H1 (cell line): ENCODE measurements at regions not wholly inside any gene's neighbourhood (a gene's known extent, or its start where the extent isn't known, plus 50 kb on each side); places are given as distances from the start of the nearest gene placed in this dataset.

Source experiments
- CTCF ChIA-PET: fragments of 300-600 bp; sonication (Branson Sonifier 250); formaldehyde crosslinking; loops from one replicate; lab custom pipeline; 2021; ENCODE audit not compliant: partially characterized antibody; lab: Charles Lee
- POLR2A ChIA-PET: fragments of 300-600 bp; sonication (Branson Sonifier 250); formaldehyde crosslinking; loops from one replicate; lab custom pipeline; 2021; ENCODE audit warnings: inconsistent platforms; ENCODE audit not compliant: partially characterized antibody; lab: Charles Lee
- DNase-seq, 2 experiments: peaks; one replicate each; pipeline versions ENCODE4 v3.0.0 to v3.0.0-alpha.2; 2010 to 2022; ENCODE audit warnings: low spot score in 2 of 2, low read depth in 1 of 2, mixed read lengths in 1 of 2
- FAIRE-seq: peaks from 2 replicates; lab custom pipeline; 2011; peaks lifted over from hg19 to GRCh38; lab: Jason Lieb, UNC
- H2AFZ ChIP-seq: 2 replicates; pipeline ENCODE4 v1.8.1; 2012; ENCODE audit warnings: low read length, inconsistent platforms
- H2AK5ac ChIP-seq: 2 replicates; pipeline ENCODE4 v1.6.1; 2013; ENCODE audit warnings: low read depth, low read length
- H2BK120ac ChIP-seq: replicated peaks from 2 replicates; pipeline ENCODE3; 2013; ENCODE audit warnings: low read depth, low read length, inconsistent platforms
- H2BK12ac ChIP-seq: 2 replicates; pipeline ENCODE4 v1.6.1; 2013; ENCODE audit warnings: low read depth, low read length
- H2BK15ac ChIP-seq: 2 replicates; pipeline ENCODE4 v1.6.1; 2013; ENCODE audit warnings: low read length
- H2BK20ac ChIP-seq: 2 replicates; pipeline ENCODE4 v1.6.1; 2013; ENCODE audit warnings: low read length
- H2BK5ac ChIP-seq: 2 replicates; pipeline ENCODE4 v1.6.1; 2013; ENCODE audit warnings: low read depth, low read length
- H3K14ac ChIP-seq: 2 replicates; pipeline ENCODE4 v1.6.1; 2013; ENCODE audit warnings: inconsistent platforms; ENCODE audit not compliant: insufficient read length
- H3K18ac ChIP-seq: 2 replicates; pipeline ENCODE4 v1.6.1; 2013; ENCODE audit warnings: low read length; ENCODE audit errors: extremely low read depth
- H3K23ac ChIP-seq: 2 replicates; pipeline ENCODE4 v1.6.1; 2013; ENCODE audit warnings: inconsistent platforms; ENCODE audit not compliant: insufficient read length
- H3K23me2 ChIP-seq: 2 replicates; pipeline ENCODE4 v1.6.1; 2013; ENCODE audit warnings: low read depth, low read length
- H3K27ac ChIP-seq: 2 replicates; pipeline ENCODE4 v1.6.1; 2011; ENCODE audit warnings: low read depth, low read length, inconsistent platforms
- H3K27me3 ChIP-seq, 4 experiments: replicated peaks in 1 of 4; 1 replicate in 1 of 4; 2 replicates in 3 of 4; pipeline versions ENCODE4 v1.6.1 to v1.8.1; 2011 to 2013; ENCODE audit warnings: low read length in 3 of 4, mild to moderate bottlenecking in 3 of 4, inconsistent platforms in 2 of 4, mixed read lengths in 2 of 4, moderate library complexity in 1 of 4; ENCODE audit not compliant: control insufficient read depth in 3 of 4, insufficient read depth in 3 of 4; ENCODE audit errors: extremely low read depth in 1 of 4
- H3K36me3 ChIP-seq, 4 experiments: 2 replicates each; pipeline versions ENCODE4 v1.6.1 to v1.8.1; 2011 to 2013; ENCODE audit warnings: mild to moderate bottlenecking in 4 of 4, low read length in 3 of 4, moderate library complexity in 2 of 4, control low read depth in 1 of 4, inconsistent platforms in 1 of 4; ENCODE audit not compliant: insufficient read depth in 4 of 4, control insufficient read depth in 2 of 4
- H3K4ac ChIP-seq: replicated peaks from 2 replicates; pipeline ENCODE3; 2013; ENCODE audit warnings: low read length, low read depth, mixed read lengths, inconsistent platforms; ENCODE audit not compliant: insufficient read length
- H3K4me1 ChIP-seq, 4 experiments: replicated peaks in 1 of 4; 1 replicate in 1 of 4; 2 replicates in 3 of 4; pipeline versions ENCODE4 v1.6.1 to v1.8.1; 2011 to 2013; ENCODE audit warnings: low read length in 3 of 4, inconsistent platforms in 2 of 4, mixed read lengths in 1 of 4; ENCODE audit not compliant: insufficient read depth in 4 of 4, control insufficient read depth in 3 of 4
- H3K4me2 ChIP-seq, 2 experiments: 2 replicates each; pipeline versions ENCODE4 v1.6.1 to v1.8.1; 2011 to 2013; ENCODE audit warnings: low read depth in 2 of 2, low read length in 2 of 2, control low read depth in 1 of 2, inconsistent platforms in 1 of 2, mild to moderate bottlenecking in 1 of 2; ENCODE audit not compliant: insufficient read depth in 1 of 2
- H3K4me3 ChIP-seq, 4 experiments: fragments of 200-600, 300-600 bp in 1 of 4; sonication (generic), shearing (Covaris generic), sonication (Bioruptor Twin) in 1 of 4; 2 replicates each; pipeline versions ENCODE4 v1.5.1 to v1.8.1; 2011 to 2016; ENCODE audit warnings: low read length in 4 of 4, low read depth in 3 of 4, control low read depth in 2 of 4, inconsistent platforms in 2 of 4, mild to moderate bottlenecking in 2 of 4, mixed read lengths in 1 of 4, moderate library complexity in 1 of 4; ENCODE audit not compliant: insufficient read depth in 2 of 4; ENCODE audit errors: extremely low read depth in 1 of 4
- H3K56ac ChIP-seq: replicated peaks from 2 replicates; pipeline ENCODE3; 2013; ENCODE audit warnings: low read depth, mild to moderate bottlenecking, mixed read lengths, low read length, inconsistent platforms; ENCODE audit not compliant: insufficient read length
- H3K79me1 ChIP-seq: 2 replicates; pipeline ENCODE4 v1.6.1; 2013; ENCODE audit warnings: low read depth, low read length, control low read depth
- H3K79me2 ChIP-seq, 2 experiments: 2 replicates each; pipeline versions ENCODE4 v1.6.1 to v1.8.1; 2012 to 2013; ENCODE audit warnings: low read length in 2 of 2, mild to moderate bottlenecking in 2 of 2, inconsistent platforms in 1 of 2; ENCODE audit not compliant: insufficient read depth in 2 of 2, control insufficient read depth in 1 of 2
- H3K9ac ChIP-seq, 4 experiments: replicated peaks in 1 of 4; 1 replicate in 1 of 4; 2 replicates in 3 of 4; pipeline versions ENCODE4 v1.6.1 to v1.8.1; 2011 to 2013; ENCODE audit warnings: low read depth in 3 of 4, low read length in 3 of 4, control low read depth in 2 of 4, mild to moderate bottlenecking in 2 of 4, moderate library complexity in 2 of 4, inconsistent platforms in 1 of 4; ENCODE audit errors: extremely low read depth in 1 of 4
- H3K9me3 ChIP-seq, 2 experiments: 2 replicates each; pipeline versions ENCODE4 v1.6.1 to v1.8.1; 2012 to 2013; ENCODE audit warnings: mild to moderate bottlenecking in 2 of 2, moderate library complexity in 2 of 2, control low read depth in 1 of 2, inconsistent platforms in 1 of 2, low read depth in 1 of 2, low read length in 1 of 2, mixed read lengths in 1 of 2; ENCODE audit not compliant: insufficient read depth in 2 of 2
- H4K20me1 ChIP-seq, 2 experiments: replicated peaks in 1 of 2; 2 replicates each; pipeline versions ENCODE3 to v1.8.1; 2011 to 2013; ENCODE audit warnings: inconsistent platforms in 2 of 2, low read length in 2 of 2, mild to moderate bottlenecking in 1 of 2; ENCODE audit not compliant: insufficient read depth in 2 of 2, control insufficient read depth in 1 of 2
- H4K5ac ChIP-seq: 2 replicates; pipeline ENCODE4 v1.6.1; 2013; ENCODE audit warnings: low read length, low read depth, mixed read lengths, inconsistent platforms; ENCODE audit not compliant: insufficient read length
- H4K8ac ChIP-seq: 2 replicates; pipeline ENCODE4 v1.8.0; 2013; ENCODE audit warnings: mild to moderate bottlenecking, moderate library complexity, low read length, inconsistent platforms; ENCODE audit not compliant: insufficient read depth; ENCODE audit errors: extremely low read depth
- H4K91ac ChIP-seq: replicated peaks from 2 replicates; pipeline ENCODE3; 2013; ENCODE audit warnings: low read length, mixed read lengths, inconsistent platforms; ENCODE audit not compliant: insufficient read length
- CBX5 ChIP-seq: fragments of 300-800, 300-1000 bp; sonication (generic); IDR thresholded peaks from 2 replicates; pipeline ENCODE4 v1.7.1; 2016; ENCODE audit warnings: antibody characterized with exemption, low read length, low read depth
- RFX5 ChIP-seq: IDR thresholded peaks from 2 replicates; pipeline ENCODE4 v1.6.1; 2011; ENCODE audit warnings: low read depth, low read length, improper control_type of control experiment, borderline replicate concordance
- TAF7 ChIP-seq: optimal IDR thresholded peaks from 2 replicates; pipeline ENCODE3; 2011; ENCODE audit warnings: low read depth, mild to moderate bottlenecking, inconsistent platforms, low read length, moderate library complexity, borderline replicate concordance
- WGBS, 2 experiments: shearing (Covaris generic) in 1 of 2; methylation state at CpG; one replicate each; pipeline versions ENCODE4 v1.1.6 to v1.1.7; 2013 to 2015; ENCODE audit warnings: low lambda C conversion rate in 2 of 2, mixed read lengths in 2 of 2, inconsistent platforms in 1 of 2, low coverage in 1 of 2, missing lambda C conversion rate in 1 of 2; ENCODE audit not compliant: insufficient replicate concordance in 2 of 2, insufficient coverage in 1 of 2, insufficient read length in 1 of 2; ENCODE audit errors: extremely low coverage in 1 of 2, missing lambda C conversion rate in 1 of 2; 5-methylcytosine and 5-hydroxymethylcytosine counted together

GRCh38 chr18:10050956-10051355 is 137.1 kb downstream of the VAPA start:
- no peak overlapping the region for H2AK5ac ChIP-seq
- H4K20me1 ChIP-seq: no peaks in the 10 kb centered on the region
- no peak overlapping the region for H3K27ac ChIP-seq
- TF ChIP-seq RFX5: no peak
- no peak for TF ChIP-seq CBX5
- TF ChIP-seq TAF7: no peak
- no peak overlapping the region for H2AFZ ChIP-seq
- no peak overlapping the region for H4K8ac ChIP-seq
- H3K9ac ChIP-seq: no peak overlapping the region
- H3K79me1 ChIP-seq: no peaks in the 10 kb centered on the region
- no peak overlapping the region for H3K4me2 ChIP-seq
- H3K36me3 ChIP-seq: no peaks in the 10 kb centered on the region
- no peaks in the 10 kb centered on the region for H3K27me3 ChIP-seq
- H4K5ac ChIP-seq: no peak overlapping the region
- H2BK20ac ChIP-seq: no peak overlapping the region
- H3K23ac ChIP-seq: no peak overlapping the region
- no peak overlapping the region for H2BK15ac ChIP-seq
- DNase-seq (no peak), FAIRE-seq (no peak)
- no peak overlapping the region for H2BK12ac ChIP-seq
- H3K23me2 ChIP-seq: no peaks in the 10 kb centered on the region
- H4K91ac ChIP-seq: no peak overlapping the region
- H3K4ac ChIP-seq: no peak overlapping the region
- ChIA-PET POLR2A (no interaction called here), CTCF (no interaction called here)
- no peak overlapping the region for H3K4me3 ChIP-seq
- no peak overlapping the region for H3K56ac ChIP-seq
- peaks cover 0 to 5% (median 0%) of the 10 kb centered on the region in 4 experiments; a peak in 2 of 7 replicates for H3K4me1 ChIP-seq
- no peak overlapping the region for H3K18ac ChIP-seq
- no peak overlapping the region for H2BK5ac ChIP-seq
- 91% methylated on average over 3 of the region's 3 CpGs; no CpG with 5 or more reads in 1 of the 2 experiments for WGBS, 2 experiments
- no peak overlapping the region for H2BK120ac ChIP-seq
- H3K14ac ChIP-seq: no peak overlapping the region
- no peaks in the 10 kb centered on the region for H3K79me2 ChIP-seq
- H3K9me3 ChIP-seq: no peaks in the 10 kb centered on the region
